ENCODE measurements at regions not wholly inside any gene's neighbourhood (a gene's known extent, or its start where the extent isn't known, plus 50 kb on each side); places are given as distances from the start of the nearest gene placed in this dataset.

- no peak for TF ChIP-seq EP300 (IDR thresholded peaks at IDR 0.05; ENCODE audit: borderline replicate concordance)
- TF ChIP-seq CEBPB (IDR thresholded peaks at IDR 0.05), result no peak
- no peak for TF ChIP-seq TCF12 (IDR thresholded peaks at IDR 0.05; ENCODE audit: low read depth)
- no peak for TF ChIP-seq TEAD4 (IDR thresholded peaks at IDR 0.05)
- no peak for TF ChIP-seq TAF1 (IDR thresholded peaks at IDR 0.05; ENCODE audit: low read depth)
- no peak for TF ChIP-seq MAX (IDR thresholded peaks at IDR 0.05)
- no peak for TF ChIP-seq CREB1 (IDR thresholded peaks at IDR 0.05; ENCODE audit: low read depth)
- TF ChIP-seq RAD21 (IDR thresholded peaks at IDR 0.05; ENCODE audit: low read depth), result no peak
- no peak for TF ChIP-seq REST (IDR thresholded peaks at IDR 0.05; ENCODE audit: low read depth)
- TF ChIP-seq YY1 (IDR thresholded peaks at IDR 0.05; ENCODE audit: low read depth), result no peak
- no peak for TF ChIP-seq FOXM1 (IDR thresholded peaks at IDR 0.05; ENCODE audit: borderline replicate concordance, low read depth)
- TF ChIP-seq EGR1 (IDR thresholded peaks at IDR 0.05), result no peak
Observed at GRCh38 chr5:4662756-4663155, 477.4 kb upstream of the ADAMTS16 start.

All from Ishikawa (cell line).